Stimulated activated CD4-positive, alpha-beta T cell treated with anti-CD3 and anti-CD28 coated beads, Interleukin-4, amount 100 ng/mL, for 1 hour (primary cell): ENCODE measurements at regions not wholly inside any gene's neighbourhood (a gene's known extent, or its start where the extent isn't known, plus 50 kb on each side); places are given as distances from the start of the nearest gene placed in this dataset.

ENCODE experiments used
- DNase-seq: peaks from one replicate; pipeline ENCODE4 v3.0.0-alpha.2; 2020

GRCh38 chr2:10985901-10986535 lies 74.3 kb downstream of the KCNF1 start:
- DNase-seq: no peak

- no peak for DNase-seq
Observed at GRCh38 chr2:10987439-10987838, 75.7 kb downstream of the KCNF1 start.

- DNase-seq: no peak
Observed at GRCh38 chr2:10987861-10988260, 76.1 kb downstream of the KCNF1 start.

- no peak for DNase-seq
Observed at GRCh38 chr2:10989151-10989550, 77.4 kb downstream of the KCNF1 start.

GRCh38 chr2:10989782-10990181 lies 78.0 kb downstream of the KCNF1 start:
- no peak for DNase-seq

GRCh38 chr2:10990561-10991111 lies 78.9 kb downstream of the KCNF1 start:
- DNase-seq: no peak

GRCh38 chr2:10992023-10992791 lies 80.5 kb downstream of the KCNF1 start:
- no peak for DNase-seq

- no peak for DNase-seq
Observed at GRCh38 chr2:10993001-10993481, 81.3 kb downstream of the KCNF1 start.

GRCh38 chr2:10995366-10995970 lies 83.7 kb downstream of the KCNF1 start:
- no peak for DNase-seq

GRCh38 chr2:11004199-11004598 lies 92.5 kb downstream of the KCNF1 start:
- no peak for DNase-seq

GRCh38 chr2:11005032-11005431 lies 93.3 kb downstream of the KCNF1 start:
- DNase-seq: no peak

GRCh38 chr2:11006191-11006590 lies 94.5 kb downstream of the KCNF1 start:
- no peak for DNase-seq

- no peak for DNase-seq
Observed at GRCh38 chr2:11007331-11008264, 95.9 kb downstream of the KCNF1 start.

- no peak for DNase-seq
Observed at GRCh38 chr2:11008773-11009172, 97.0 kb downstream of the KCNF1 start.

- no peak for DNase-seq
Observed at GRCh38 chr2:11009176-11009575, 97.4 kb downstream of the KCNF1 start.

GRCh38 chr2:11009891-11010290 lies 98.2 kb downstream of the KCNF1 start:
- DNase-seq: no peak

- DNase-seq: no peak
Observed at GRCh38 chr2:11011359-11011758, 99.6 kb downstream of the KCNF1 start.

GRCh38 chr2:11012131-11012693 lies 100.5 kb downstream of the KCNF1 start:
- DNase-seq: no peak

GRCh38 chr2:11013196-11013595 lies 101.5 kb downstream of the KCNF1 start:
- no peak for DNase-seq

- no peak for DNase-seq
Observed at GRCh38 chr2:11014026-11014425, 102.3 kb downstream of the KCNF1 start.

GRCh38 chr2:11016735-11017388 lies 105.1 kb downstream of the KCNF1 start:
- DNase-seq: no peak

GRCh38 chr2:11017921-11018320 lies 106.2 kb downstream of the KCNF1 start:
- DNase-seq: no peak
